HepG2 (cell line): ENCODE measurements at regions not wholly inside any gene's neighbourhood (a gene's known extent, or its start where the extent isn't known, plus 50 kb on each side); places are given as distances from the start of the nearest gene placed in this dataset.

Source experiments
- ATAC-seq: fragments of 200-7000 bp; cut with Tn5 transposase; 3 replicates; pipeline ENCODE4 v1.9.1; 2020; ENCODE audit warnings: mild to moderate bottlenecking, moderate library complexity
- BruUV-seq: library from RNA; stranded (reverse); fragments of 400-500 nt; replicated peaks from 2 replicates; lab custom pipeline; 2021; lab: Mats Ljungman, UMichigan
- CTCF ChIA-PET: fragments of 300-600 bp; formaldehyde crosslinking; extraction: SDS; loops from one replicate; lab custom pipeline; 2021; ENCODE audit warnings: low total read pairs, inconsistent platforms, low intra/inter-chr PET ratio; lab: Yijun Ruan, JAX
- POLR2A ChIA-PET: fragments of 350-600 bp; sonication (Branson Sonifier 250); formaldehyde crosslinking; loops from one replicate; lab custom pipeline; 2020; ENCODE audit warnings: antibody characterized with exemption, inconsistent platforms; lab: Yijun Ruan, JAX
- DNase-seq: peaks from one replicate; pipeline ENCODE4 v3.0.0-alpha.2; 2015; ENCODE audit warnings: low spot score
- FAIRE-seq: peaks from 3 replicates; lab custom pipeline; 2011; peaks lifted over from hg19 to GRCh38; lab: Jason Lieb, UNC
- H2AFZ ChIP-seq: one replicate; pipeline ENCODE4 v1.6.1; 2011; ENCODE audit warnings: low read length, inconsistent platforms
- H3K27ac ChIP-seq: fragments of 300-600 bp; 3 replicates; pipeline ENCODE4 v1.8.0; 2011; ENCODE audit warnings: mixed run types, mild to moderate bottlenecking, mixed read lengths, low read length, inconsistent platforms; ENCODE audit not compliant: insufficient read depth; ENCODE audit errors: extremely low read length
- H3K27me3 ChIP-seq, 2 experiments: fragments of 200-600 bp in 1 of 2; 2 replicates in 1 of 2; 3 replicates in 1 of 2; pipeline versions ENCODE4 v1.6.0 to v1.8.0; 2011; ENCODE audit warnings: low read length in 2 of 2, mild to moderate bottlenecking in 2 of 2, moderate library complexity in 2 of 2, inconsistent platforms in 1 of 2; ENCODE audit not compliant: insufficient read depth in 2 of 2, control insufficient read depth in 1 of 2
- H3K36me3 ChIP-seq, 2 experiments: fragments of 200-600 bp in 1 of 2; replicated peaks in 1 of 2; 2 replicates in 1 of 2; 3 replicates in 1 of 2; pipeline versions ENCODE4 v1.5.1 to v1.8.0; 2011; ENCODE audit warnings: low read length in 2 of 2, inconsistent platforms in 1 of 2; ENCODE audit not compliant: insufficient read depth in 2 of 2, control insufficient read depth in 1 of 2
- H3K4me1 ChIP-seq: 2 replicates; pipeline ENCODE4 v1.5.1; 2012; ENCODE audit warnings: low read length, inconsistent platforms; ENCODE audit not compliant: insufficient read depth
- H3K4me2 ChIP-seq: 2 replicates; pipeline ENCODE4 v1.6.0; 2011; ENCODE audit warnings: low read depth, low read length, inconsistent platforms
- H3K4me3 ChIP-seq, 3 experiments: fragments of 200-600 bp in 1 of 3; sonication (generic), shearing (Covaris generic) in 1 of 3; replicated peaks in 1 of 3; 2 replicates each; pipeline ENCODE4 v1.5.1; 2011 to 2016; ENCODE audit warnings: low read length in 3 of 3, inconsistent platforms in 2 of 3, low read depth in 2 of 3, mild to moderate bottlenecking in 2 of 3, control low read depth in 1 of 3, mixed read lengths in 1 of 3; ENCODE audit not compliant: insufficient read depth in 1 of 3
- H3K79me2 ChIP-seq: one replicate; pipeline ENCODE4 v1.6.1; 2011; ENCODE audit warnings: low read length, inconsistent platforms; ENCODE audit not compliant: insufficient read depth
- H3K9ac ChIP-seq: 2 replicates; pipeline ENCODE4 v1.6.0; 2011; ENCODE audit warnings: mild to moderate bottlenecking, low read depth, low read length, inconsistent platforms; ENCODE audit not compliant: insufficient read depth
- H3K9me3 ChIP-seq: 2 replicates; pipeline ENCODE4 v1.5.1; 2012; ENCODE audit warnings: mild to moderate bottlenecking, low read length
- H4K20me1 ChIP-seq: 2 replicates; pipeline ENCODE4 v1.6.0; 2011; ENCODE audit warnings: inconsistent platforms, mild to moderate bottlenecking, low read length, moderate library complexity; ENCODE audit not compliant: insufficient read depth
- CEBPG ChIP-seq: IDR thresholded peaks from 2 replicates; pipeline ENCODE4 v1.6.1; 2016
- GABPA ChIP-seq, 2 experiments: IDR thresholded peaks; 2 replicates each; pipeline ENCODE4 v1.6.1; 2011 to 2016; ENCODE audit warnings: low read depth in 2 of 2, low read length in 1 of 2, missing biosample characterization in 1 of 2, missing genetic modification characterization in 1 of 2
- MAF1 ChIP-seq: sonication (generic); formaldehyde crosslinking; IDR thresholded peaks from 2 replicates; pipeline ENCODE4 v1.5.0; 2020; ENCODE audit warnings: missing genetic modification reagents, borderline replicate concordance
- NRL ChIP-seq: sonication (generic); formaldehyde crosslinking; IDR thresholded peaks from 2 replicates; pipeline ENCODE4 v1.5.0; 2020; ENCODE audit warnings: missing genetic modification reagents, mild to moderate bottlenecking, moderate library complexity, borderline replicate concordance
- SP1 ChIP-seq, 2 experiments: fragments of 450-650 bp in 1 of 2; sonication (generic) in 1 of 2; formaldehyde crosslinking in 1 of 2; IDR thresholded peaks; 2 replicates each; pipeline versions ENCODE4 v1.4.0 to v1.6.1; 2016 to 2020; ENCODE audit warnings: missing genetic modification reagents in 1 of 2
- TEF ChIP-seq: sonication (generic); formaldehyde crosslinking; IDR thresholded peaks from 2 replicates; pipeline ENCODE4 v1.5.0; 2020; ENCODE audit warnings: missing genetic modification reagents
- ZMYM4 ChIP-seq: sonication (generic); formaldehyde crosslinking; IDR thresholded peaks from 2 replicates; pipeline ENCODE4 v1.8.1; 2023; ENCODE audit warnings: mild to moderate bottlenecking, missing genetic modification reagents
- ZNF644 ChIP-seq: IDR thresholded peaks from 2 replicates; pipeline ENCODE4 v1.6.1; 2016; ENCODE audit warnings: low read depth
- WGBS: methylation state at CpG from one replicate; pipeline ENCODE4 v1.1.6; 2017; ENCODE audit warnings: low lambda C conversion rate; 5-methylcytosine and 5-hydroxymethylcytosine counted together
- in situ Hi-C: cut with HindIII; loops from 2 replicates; pipeline ENCODE4 v1.10.0; 2017; ENCODE audit warnings: low pct_unique_long_range_greater_than_20kb; ENCODE audit not compliant: extremely low pct_ligation_motif_present
- intact Hi-C: fragments of 100-400 bp; cut with micrococcal nuclease; formaldehyde crosslinking; loops from one replicate; pipeline ENCODE4 v1.10.0; 2022; ENCODE audit not compliant: unreplicated experiment
- TF ChIP-seq, protein P1 (sequence below): sonication (generic); formaldehyde crosslinking; IDR thresholded peaks from 2 replicates; pipeline ENCODE4 v1.4.0; 2020; ENCODE audit warnings: low read depth, mild to moderate bottlenecking, missing genetic modification reagents
- TF ChIP-seq, protein P2 (sequence below): IDR thresholded peaks from 2 replicates; pipeline ENCODE4 v1.6.1; 2016
- TF ChIP-seq, protein P3 (sequence below): sonication (generic); formaldehyde crosslinking; IDR thresholded peaks from 2 replicates; pipeline ENCODE4 v1.5.0; 2020; ENCODE audit warnings: mild to moderate bottlenecking, missing genetic modification reagents
- TF ChIP-seq, protein P4 (sequence below): IDR thresholded peaks from 2 replicates; pipeline ENCODE4 v1.6.1; 2016; ENCODE audit warnings: control low read depth

GRCh38 chr20:56831795-56832194 lies 202.7 kb downstream of the TFAP2C start:
- no peaks in the 10 kb centered on the region for H3K4me1 ChIP-seq
- H3K4me3 ChIP-seq: no peak overlapping the region
- CTCF ChIA-PET: no interaction called here
- FAIRE-seq (no peak), DNase-seq (no peak), ATAC-seq (no peak)
- no TSS peak for BruUV-seq
- H3K4me2 ChIP-seq: no peak overlapping the region
- H3K9me3 ChIP-seq: no peaks in the 10 kb centered on the region
- H3K79me2 ChIP-seq: no peaks in the 10 kb centered on the region
- TF ChIP-seq TEF: no peak
- TF ChIP-seq ZNF644 (CRISPR knock-in tag): no peak
- TF ChIP-seq ZMYM4: no peak
- no peak for TF ChIP-seq NRL (CRISPR knock-in tag)
- TF ChIP-seq CEBPG (CRISPR knock-in tag): no peak
- H3K9ac ChIP-seq: no peak overlapping the region
- H3K27me3 ChIP-seq: peaks cover 4 to 46% of the 10 kb centered on the region in 2 experiments; a peak in 4 of 5 replicates
- no peak overlapping the region for H2AFZ ChIP-seq
- no peaks in the 10 kb centered on the region for H4K20me1 ChIP-seq
- intact Hi-C loops: no loop called here
- in situ Hi-C loops: no loop called here
- no peak overlapping the region for H3K27ac ChIP-seq
- H3K36me3 ChIP-seq: no peaks in the 10 kb centered on the region
- WGBS: 4% methylated on average over 4 of the region's 4 CpGs
- POLR2A ChIA-PET: no interaction called here

DNA sequence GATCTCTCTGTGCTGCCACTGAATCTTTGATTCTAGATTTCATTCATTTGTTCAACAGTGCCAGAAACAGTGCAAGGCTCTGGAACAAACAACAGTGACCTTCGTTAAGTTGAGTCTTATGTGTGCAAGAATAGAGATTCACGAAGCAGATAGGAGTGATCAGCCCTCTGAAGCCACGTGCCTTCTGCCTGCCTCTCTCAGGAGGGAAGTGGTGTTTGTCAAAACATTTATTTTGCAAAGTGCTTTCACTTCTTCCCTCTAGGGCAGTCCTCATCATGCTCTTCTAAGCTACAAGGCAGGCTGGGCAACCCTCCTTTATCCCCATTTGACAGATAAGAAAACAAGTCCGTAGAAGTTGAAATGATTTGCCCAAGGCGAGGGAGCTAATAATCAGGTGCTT lies 204.3 kb downstream of the TFAP2C start:
- Histone ChIP-seq H3K27me3 (peaks cover 4 to 30% of the 10 kb centered on the region in 2 experiments; a peak in 4 of 5 replicates), H2AFZ (no peak overlapping the region), H3K4me1 (no peaks in the 10 kb centered on the region), H3K4me2 (no peak overlapping the region), H3K9ac (no peak overlapping the region), H3K36me3 (no peaks in the 10 kb centered on the region), H3K4me3 (no peak overlapping the region), H3K79me2 (no peaks in the 10 kb centered on the region), H3K27ac (no peak overlapping the region), H4K20me1 (no peaks in the 10 kb centered on the region), H3K9me3 (no peaks in the 10 kb centered on the region)
- no peak for DNase-seq
- no peak for FAIRE-seq
- 3% methylated on average over 5 of the region's 5 CpGs for WGBS
- in situ Hi-C loops: no loop called here
- no peak for ATAC-seq
- BruUV-seq: no TSS peak
- ChIA-PET CTCF (no interaction called here), POLR2A (no interaction called here)
- intact Hi-C loops: no loop called here
- TF ChIP-seq, protein P1, sequence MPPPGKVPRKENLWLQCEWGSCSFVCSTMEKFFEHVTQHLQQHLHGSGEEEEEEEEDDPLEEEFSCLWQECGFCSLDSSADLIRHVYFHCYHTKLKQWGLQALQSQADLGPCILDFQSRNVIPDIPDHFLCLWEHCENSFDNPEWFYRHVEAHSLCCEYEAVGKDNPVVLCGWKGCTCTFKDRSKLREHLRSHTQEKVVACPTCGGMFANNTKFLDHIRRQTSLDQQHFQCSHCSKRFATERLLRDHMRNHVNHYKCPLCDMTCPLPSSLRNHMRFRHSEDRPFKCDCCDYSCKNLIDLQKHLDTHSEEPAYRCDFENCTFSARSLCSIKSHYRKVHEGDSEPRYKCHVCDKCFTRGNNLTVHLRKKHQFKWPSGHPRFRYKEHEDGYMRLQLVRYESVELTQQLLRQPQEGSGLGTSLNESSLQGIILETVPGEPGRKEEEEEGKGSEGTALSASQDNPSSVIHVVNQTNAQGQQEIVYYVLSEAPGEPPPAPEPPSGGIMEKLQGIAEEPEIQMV (CRISPR knock-in tag): no peak
- TF ChIP-seq GABPA (IDR thresholded peaks at IDR 0.05; ENCODE audit: low read depth, low read length) (no peak), GABPA (CRISPR knock-in tag; IDR thresholded peaks at IDR 0.05; ENCODE audit: low read depth) (no peak), MAF1 (no peak), SP1 (IDR thresholded peaks at IDR 0.05) (no peak), SP1 (CRISPR knock-in tag; IDR thresholded peaks at IDR 0.05) (no peak)
- TF ChIP-seq, protein P2, sequence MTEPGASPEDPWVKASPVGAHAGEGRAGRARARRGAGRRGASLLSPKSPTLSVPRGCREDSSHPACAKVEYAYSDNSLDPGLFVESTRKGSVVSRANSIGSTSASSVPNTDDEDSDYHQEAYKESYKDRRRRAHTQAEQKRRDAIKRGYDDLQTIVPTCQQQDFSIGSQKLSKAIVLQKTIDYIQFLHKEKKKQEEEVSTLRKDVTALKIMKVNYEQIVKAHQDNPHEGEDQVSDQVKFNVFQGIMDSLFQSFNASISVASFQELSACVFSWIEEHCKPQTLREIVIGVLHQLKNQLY (CRISPR knock-in tag): no peak
- TF ChIP-seq, protein P3, sequence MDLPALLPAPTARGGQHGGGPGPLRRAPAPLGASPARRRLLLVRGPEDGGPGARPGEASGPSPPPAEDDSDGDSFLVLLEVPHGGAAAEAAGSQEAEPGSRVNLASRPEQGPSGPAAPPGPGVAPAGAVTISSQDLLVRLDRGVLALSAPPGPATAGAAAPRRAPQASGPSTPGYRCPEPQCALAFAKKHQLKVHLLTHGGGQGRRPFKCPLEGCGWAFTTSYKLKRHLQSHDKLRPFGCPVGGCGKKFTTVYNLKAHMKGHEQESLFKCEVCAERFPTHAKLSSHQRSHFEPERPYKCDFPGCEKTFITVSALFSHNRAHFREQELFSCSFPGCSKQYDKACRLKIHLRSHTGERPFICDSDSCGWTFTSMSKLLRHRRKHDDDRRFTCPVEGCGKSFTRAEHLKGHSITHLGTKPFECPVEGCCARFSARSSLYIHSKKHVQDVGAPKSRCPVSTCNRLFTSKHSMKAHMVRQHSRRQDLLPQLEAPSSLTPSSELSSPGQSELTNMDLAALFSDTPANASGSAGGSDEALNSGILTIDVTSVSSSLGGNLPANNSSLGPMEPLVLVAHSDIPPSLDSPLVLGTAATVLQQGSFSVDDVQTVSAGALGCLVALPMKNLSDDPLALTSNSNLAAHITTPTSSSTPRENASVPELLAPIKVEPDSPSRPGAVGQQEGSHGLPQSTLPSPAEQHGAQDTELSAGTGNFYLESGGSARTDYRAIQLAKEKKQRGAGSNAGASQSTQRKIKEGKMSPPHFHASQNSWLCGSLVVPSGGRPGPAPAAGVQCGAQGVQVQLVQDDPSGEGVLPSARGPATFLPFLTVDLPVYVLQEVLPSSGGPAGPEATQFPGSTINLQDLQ (CRISPR knock-in tag): no peak
- TF ChIP-seq, protein P4, sequence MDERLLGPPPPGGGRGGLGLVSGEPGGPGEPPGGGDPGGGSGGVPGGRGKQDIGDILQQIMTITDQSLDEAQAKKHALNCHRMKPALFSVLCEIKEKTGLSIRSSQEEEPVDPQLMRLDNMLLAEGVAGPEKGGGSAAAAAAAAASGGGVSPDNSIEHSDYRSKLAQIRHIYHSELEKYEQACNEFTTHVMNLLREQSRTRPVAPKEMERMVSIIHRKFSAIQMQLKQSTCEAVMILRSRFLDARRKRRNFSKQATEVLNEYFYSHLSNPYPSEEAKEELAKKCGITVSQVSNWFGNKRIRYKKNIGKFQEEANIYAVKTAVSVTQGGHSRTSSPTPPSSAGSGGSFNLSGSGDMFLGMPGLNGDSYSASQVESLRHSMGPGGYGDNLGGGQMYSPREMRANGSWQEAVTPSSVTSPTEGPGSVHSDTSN: no peak
